ENCODE measurements at regions not wholly inside any gene's neighbourhood (a gene's known extent, or its start where the extent isn't known, plus 50 kb on each side); places are given as distances from the start of the nearest gene placed in this dataset.

GRCh38 chr7:25994433-25994994 is 157.5 kb upstream of the NFE2L3 start:
- TF ChIP-seq POLR2AphosphoS5 (IDR thresholded peaks at IDR 0.05; ENCODE audit: low read depth), result no peak
- TF ChIP-seq, protein P1, sequence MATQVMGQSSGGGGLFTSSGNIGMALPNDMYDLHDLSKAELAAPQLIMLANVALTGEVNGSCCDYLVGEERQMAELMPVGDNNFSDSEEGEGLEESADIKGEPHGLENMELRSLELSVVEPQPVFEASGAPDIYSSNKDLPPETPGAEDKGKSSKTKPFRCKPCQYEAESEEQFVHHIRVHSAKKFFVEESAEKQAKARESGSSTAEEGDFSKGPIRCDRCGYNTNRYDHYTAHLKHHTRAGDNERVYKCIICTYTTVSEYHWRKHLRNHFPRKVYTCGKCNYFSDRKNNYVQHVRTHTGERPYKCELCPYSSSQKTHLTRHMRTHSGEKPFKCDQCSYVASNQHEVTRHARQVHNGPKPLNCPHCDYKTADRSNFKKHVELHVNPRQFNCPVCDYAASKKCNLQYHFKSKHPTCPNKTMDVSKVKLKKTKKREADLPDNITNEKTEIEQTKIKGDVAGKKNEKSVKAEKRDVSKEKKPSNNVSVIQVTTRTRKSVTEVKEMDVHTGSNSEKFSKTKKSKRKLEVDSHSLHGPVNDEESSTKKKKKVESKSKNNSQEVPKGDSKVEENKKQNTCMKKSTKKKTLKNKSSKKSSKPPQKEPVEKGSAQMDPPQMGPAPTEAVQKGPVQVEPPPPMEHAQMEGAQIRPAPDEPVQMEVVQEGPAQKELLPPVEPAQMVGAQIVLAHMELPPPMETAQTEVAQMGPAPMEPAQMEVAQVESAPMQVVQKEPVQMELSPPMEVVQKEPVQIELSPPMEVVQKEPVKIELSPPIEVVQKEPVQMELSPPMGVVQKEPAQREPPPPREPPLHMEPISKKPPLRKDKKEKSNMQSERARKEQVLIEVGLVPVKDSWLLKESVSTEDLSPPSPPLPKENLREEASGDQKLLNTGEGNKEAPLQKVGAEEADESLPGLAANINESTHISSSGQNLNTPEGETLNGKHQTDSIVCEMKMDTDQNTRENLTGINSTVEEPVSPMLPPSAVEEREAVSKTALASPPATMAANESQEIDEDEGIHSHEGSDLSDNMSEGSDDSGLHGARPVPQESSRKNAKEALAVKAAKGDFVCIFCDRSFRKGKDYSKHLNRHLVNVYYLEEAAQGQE (IDR thresholded peaks at IDR 0.05; ENCODE audit: insufficient replicate concordance, low read depth), result no peak
- TF ChIP-seq GABPA (IDR thresholded peaks at IDR 0.05; ENCODE audit: low read depth), result no peak
- no peak for TF ChIP-seq SPI1 (IDR thresholded peaks at IDR 0.05; ENCODE audit: borderline replicate concordance, low read depth)
- TF ChIP-seq CTCF (IDR thresholded peaks at IDR 0.05; ENCODE audit: insufficient read depth, low read length), result no peak
- no peak for DNase-seq (ENCODE audit: low read depth in 1 of 2, low spot score in 1 of 2)
- Histone ChIP-seq H3K27me3 (ENCODE audit: insufficient read depth, poor library complexity, severe bottlenecking) (peaks cover 2% of the 10 kb centered on the region), H3K4me3 (replicated peaks; ENCODE audit: insufficient read depth, low read length) (no peak overlapping the region), H3K27ac (replicated peaks) (no peak overlapping the region)

DNA sequence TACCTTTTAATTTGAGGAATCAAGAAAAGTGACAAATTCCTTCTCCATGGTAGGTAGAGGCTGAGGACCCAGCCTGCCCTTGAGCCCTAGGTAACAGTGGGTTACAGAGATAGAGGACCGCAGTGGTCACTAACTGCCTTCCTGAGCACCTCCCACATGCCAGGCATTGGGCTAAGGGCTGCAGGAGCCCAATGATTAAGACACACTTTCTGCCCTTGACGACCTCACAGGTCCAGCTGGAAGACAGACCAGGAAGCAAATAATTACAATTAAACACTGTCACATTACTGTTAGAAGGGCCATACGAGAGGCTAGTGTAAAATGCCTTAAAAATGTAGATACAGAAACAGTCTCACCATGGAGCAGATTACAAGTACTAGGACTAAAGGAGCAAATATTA is 156.8 kb upstream of the NFE2L3 start:
- H3K27me3 ChIP-seq (ENCODE audit: insufficient read depth, poor library complexity, severe bottlenecking), result peaks cover 2% of the 10 kb centered on the region
- no peak overlapping the region for H3K4me3 ChIP-seq (replicated peaks; ENCODE audit: insufficient read depth, low read length)
- no peak for DNase-seq (ENCODE audit: low read depth in 1 of 2, low spot score in 1 of 2)
- no peak overlapping the region for H3K27ac ChIP-seq (replicated peaks)
- TF ChIP-seq, protein P1 (IDR thresholded peaks at IDR 0.05; ENCODE audit: insufficient replicate concordance, low read depth), result no peak
- TF ChIP-seq POLR2AphosphoS5 (IDR thresholded peaks at IDR 0.05; ENCODE audit: low read depth) (no peak), CTCF (IDR thresholded peaks at IDR 0.05; ENCODE audit: insufficient read depth, low read length) (no peak), SPI1 (IDR thresholded peaks at IDR 0.05; ENCODE audit: borderline replicate concordance, low read depth) (no peak), GABPA (IDR thresholded peaks at IDR 0.05; ENCODE audit: low read depth) (no peak)

DNA sequence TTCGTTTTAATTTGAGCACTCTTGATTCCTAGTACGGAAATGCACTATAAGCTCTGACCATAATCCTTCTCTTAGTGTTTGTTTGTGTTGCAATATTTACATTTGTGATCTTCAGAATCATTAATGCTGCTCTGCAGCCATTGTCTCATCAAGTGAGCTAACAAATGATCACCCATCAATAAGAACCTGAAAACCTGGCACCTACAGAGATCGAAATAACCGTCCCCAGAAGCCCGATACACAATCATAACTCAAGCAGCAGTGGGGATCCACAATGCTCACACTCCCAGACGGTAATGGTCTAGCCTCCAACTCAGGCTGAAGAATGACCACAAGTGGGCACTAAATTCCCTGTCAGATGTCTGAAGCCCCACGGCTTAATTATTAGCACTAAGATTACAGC is 156.0 kb upstream of the NFE2L3 start:
- H3K4me3 ChIP-seq (replicated peaks; ENCODE audit: insufficient read depth, low read length), result no peak overlapping the region
- H3K27ac ChIP-seq (replicated peaks), result no peak overlapping the region
- TF ChIP-seq POLR2AphosphoS5 (IDR thresholded peaks at IDR 0.05; ENCODE audit: low read depth) (no peak), GABPA (IDR thresholded peaks at IDR 0.05; ENCODE audit: low read depth) (no peak), CTCF (IDR thresholded peaks at IDR 0.05; ENCODE audit: insufficient read depth, low read length) (no peak), SPI1 (IDR thresholded peaks at IDR 0.05; ENCODE audit: borderline replicate concordance, low read depth) (no peak)
- TF ChIP-seq, protein P1 (IDR thresholded peaks at IDR 0.05; ENCODE audit: insufficient replicate concordance, low read depth), result no peak
- peaks cover 2% of the 10 kb centered on the region for H3K27me3 ChIP-seq (ENCODE audit: insufficient read depth, poor library complexity, severe bottlenecking)
- no peak for DNase-seq (ENCODE audit: low read depth in 1 of 2, low spot score in 1 of 2)

All from HL-60 (cell line).